Upper lobe of left lung (tissue), 4 donors: ENCODE measurements at regions not wholly inside any gene's neighbourhood (a gene's known extent, or its start where the extent isn't known, plus 50 kb on each side); places are given as distances from the start of the nearest gene placed in this dataset.

Experiments used
- CTCF ChIP-seq, 6 experiments: fragments of 450-650 bp in 4 of 6; fragments of 200-600 bp in 2 of 6; sonication (generic) in 2 of 6; IDR thresholded peaks; one replicate each; pipeline ENCODE4 v1.5.1; 2016 to 2019; ENCODE audit warnings: antibody characterized with exemption in 6 of 6
- POLR2A ChIP-seq, 4 donors: fragments of 450-650 bp; IDR thresholded peaks; one replicate each; pipeline ENCODE4 v1.5.1; 2016 to 2017; ENCODE audit warnings: antibody characterized with exemption in 4 of 4, mild to moderate bottlenecking in 2 of 4
- POLR2AphosphoS5 ChIP-seq, 2 donors: sonication (generic); formaldehyde crosslinking; IDR thresholded peaks; one replicate each; pipeline ENCODE4 v1.5.1; 2017; ENCODE audit warnings: antibody characterized with exemption in 2 of 2

GRCh38 chr3:128567705-128568356 is 74.8 kb upstream of the GATA2 start:
- no peak for TF ChIP-seq CTCF (IDR thresholded peaks at IDR 0.05)
- TF ChIP-seq POLR2AphosphoS5 (IDR thresholded peaks at IDR 0.05), result no peak
- TF ChIP-seq POLR2A (IDR thresholded peaks at IDR 0.05), result no peak
